IPS DF 19.7 (cell line): ENCODE measurements at regions not wholly inside any gene's neighbourhood (a gene's known extent, or its start where the extent isn't known, plus 50 kb on each side); places are given as distances from the start of the nearest gene placed in this dataset.

Source experiments
- DNase-seq: peaks from one replicate; pipeline ENCODE4 v3.0.0-alpha.2; 2013; ENCODE audit warnings: low read depth, low spot score

DNA sequence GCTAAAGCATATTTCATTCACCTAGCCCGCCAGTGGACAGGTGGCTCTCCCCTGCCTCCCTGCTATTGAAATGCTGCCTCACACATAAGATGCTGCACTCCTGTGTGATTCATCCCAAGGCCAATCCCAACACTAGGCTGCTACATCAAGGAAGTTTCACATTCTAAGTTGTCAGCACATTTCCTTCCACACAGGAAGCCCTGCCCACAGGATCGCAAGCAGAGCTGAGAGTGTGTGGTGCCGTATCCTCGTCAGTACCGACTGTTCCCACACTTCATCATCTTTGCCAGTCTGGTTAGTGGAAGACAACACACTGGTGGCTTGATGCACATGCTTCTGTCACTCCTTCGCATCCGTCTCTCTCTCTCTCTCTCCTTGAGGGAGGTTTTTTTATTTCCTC is 194.3 kb upstream of the PPP2R2D start:
- DNase-seq, result no peak

DNA sequence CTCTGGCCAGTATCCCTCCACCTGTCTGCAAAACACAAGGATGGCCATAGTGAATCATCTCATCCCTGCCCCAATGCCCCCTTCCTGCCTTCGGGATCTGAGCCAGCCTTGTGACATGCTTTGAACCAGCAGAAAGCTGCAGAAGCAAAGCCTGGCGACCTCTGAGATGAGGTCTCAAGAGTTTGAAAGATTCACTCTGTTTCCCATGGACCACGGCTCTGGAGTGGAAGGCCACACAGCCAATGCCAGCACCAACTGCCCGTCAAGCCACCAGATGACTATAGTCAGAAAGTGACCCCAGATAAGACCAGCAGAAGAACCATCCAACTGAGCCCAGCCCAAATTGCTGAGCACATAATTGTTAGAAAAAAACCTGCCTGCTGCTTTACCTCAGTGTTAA is 193.9 kb upstream of the PPP2R2D start:
- no peak for DNase-seq

DNA sequence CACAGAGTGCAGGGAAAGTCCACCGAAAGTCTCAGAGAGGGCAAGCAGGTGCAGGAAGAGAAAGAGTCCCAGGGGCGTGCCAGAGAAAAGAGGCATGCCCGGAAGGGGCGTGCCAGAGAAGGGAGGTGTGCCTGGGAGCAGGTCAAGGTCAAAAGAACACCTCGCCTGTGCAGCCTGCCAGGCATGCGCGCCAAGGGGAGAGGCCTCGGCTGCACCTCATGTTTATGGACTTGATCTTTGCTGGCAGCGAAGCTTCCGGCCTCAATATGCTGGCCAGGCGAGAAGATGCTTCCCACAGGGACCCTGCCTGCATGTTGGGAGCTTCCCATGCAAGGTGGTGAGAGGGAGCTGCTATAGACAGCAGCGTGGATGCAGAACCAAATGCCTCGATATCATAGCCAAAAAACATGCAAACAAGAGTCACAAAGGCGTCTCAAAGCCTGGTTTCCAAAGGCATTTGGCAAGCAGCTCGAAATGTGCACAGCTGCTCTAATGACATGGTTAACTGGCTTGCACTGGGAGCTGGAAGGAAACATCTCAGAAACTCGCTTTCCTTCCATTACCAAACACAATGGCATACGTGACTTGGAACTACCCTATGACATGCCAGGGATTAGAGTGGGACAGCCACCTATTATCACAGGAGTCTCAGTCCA is 192.5 kb upstream of the PPP2R2D start:
- no peak for DNase-seq

GRCh38 chr10:131710142-131710861 is 190.5 kb upstream of the PPP2R2D start:
- no peak for DNase-seq

- DNase-seq, result no peak
Observed at GRCh38 chr10:131722121-131722520, 178.7 kb upstream of the PPP2R2D start.

DNA sequence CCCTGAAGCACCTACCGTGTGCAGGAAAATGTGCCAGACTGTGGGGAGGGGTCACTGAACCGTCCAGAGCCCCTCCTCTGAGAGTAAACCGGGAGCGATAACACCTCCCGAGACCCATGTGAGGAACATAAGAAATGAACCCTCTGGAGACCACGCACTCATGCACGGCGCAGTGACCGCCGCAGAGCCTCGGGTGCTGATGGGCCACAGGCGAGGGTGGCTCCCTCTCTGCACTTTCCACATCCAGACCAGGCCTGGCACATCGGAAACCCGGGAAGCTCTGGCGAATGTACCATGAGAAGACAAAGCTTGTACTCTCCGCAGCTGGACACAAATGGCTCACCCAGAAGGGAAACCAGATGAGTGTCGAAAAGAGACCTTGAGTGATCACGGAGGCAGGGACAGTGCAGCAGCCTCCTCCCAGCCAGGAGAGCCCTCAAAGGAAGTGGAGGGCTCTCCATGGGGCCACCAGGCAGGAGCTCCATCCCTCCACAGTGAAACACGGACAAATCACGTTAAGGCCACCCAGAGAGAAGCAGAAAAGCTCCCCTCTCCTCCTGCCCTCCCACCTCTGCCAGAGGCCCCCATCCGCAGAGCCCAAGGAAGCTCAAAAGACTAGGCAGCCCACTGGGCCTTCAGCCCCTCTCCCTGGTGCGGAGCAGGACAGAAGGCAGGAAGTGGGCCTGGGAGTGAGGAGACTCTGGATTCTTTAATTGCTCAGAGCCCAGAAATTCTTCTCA is 178.1 kb upstream of the PPP2R2D start:
- DNase-seq, result no peak

DNA sequence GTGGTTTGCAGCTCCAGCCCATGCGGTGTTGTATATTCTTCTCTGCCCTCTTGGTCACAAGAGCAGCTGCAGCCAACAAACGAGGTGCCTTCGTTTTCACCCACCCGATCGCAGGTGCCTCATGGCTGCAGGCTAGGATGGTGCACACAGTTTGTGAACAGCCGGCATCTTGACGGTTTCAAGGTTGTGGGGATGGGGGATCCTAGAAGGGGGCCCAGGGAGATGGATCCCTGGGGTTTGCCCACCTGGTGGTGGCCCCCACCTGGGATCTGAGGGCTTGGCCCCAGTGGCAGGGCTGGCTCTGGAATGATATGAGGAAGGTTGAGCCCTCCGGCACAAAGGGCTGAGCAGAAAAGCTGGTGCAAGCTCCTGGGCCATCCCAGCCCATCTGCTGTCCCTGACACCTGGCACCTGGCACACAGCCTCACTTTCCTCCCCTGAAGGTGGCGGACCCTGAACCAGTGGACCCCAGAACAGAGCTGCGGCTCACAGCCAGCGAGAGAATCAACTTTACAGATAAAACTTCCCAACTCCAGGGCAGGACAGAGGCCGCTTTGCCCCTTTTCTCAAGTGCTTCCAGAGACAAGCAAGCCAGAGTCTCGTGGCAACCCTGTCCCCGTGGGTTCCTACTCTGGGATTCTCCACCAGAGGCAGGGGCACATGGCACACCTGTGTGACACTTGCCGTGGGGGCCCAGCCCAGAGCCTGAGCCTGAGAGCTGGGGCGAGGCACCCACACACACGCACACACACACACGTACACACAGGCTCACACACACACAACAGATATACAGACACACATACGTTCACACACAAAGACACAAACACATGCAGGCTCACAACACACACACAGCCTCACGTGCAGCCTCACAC is 177.3 kb upstream of the PPP2R2D start:
- no peak for DNase-seq

- DNase-seq, result no peak
Observed at GRCh38 chr10:131724169-131724545, 176.7 kb upstream of the PPP2R2D start.

DNA sequence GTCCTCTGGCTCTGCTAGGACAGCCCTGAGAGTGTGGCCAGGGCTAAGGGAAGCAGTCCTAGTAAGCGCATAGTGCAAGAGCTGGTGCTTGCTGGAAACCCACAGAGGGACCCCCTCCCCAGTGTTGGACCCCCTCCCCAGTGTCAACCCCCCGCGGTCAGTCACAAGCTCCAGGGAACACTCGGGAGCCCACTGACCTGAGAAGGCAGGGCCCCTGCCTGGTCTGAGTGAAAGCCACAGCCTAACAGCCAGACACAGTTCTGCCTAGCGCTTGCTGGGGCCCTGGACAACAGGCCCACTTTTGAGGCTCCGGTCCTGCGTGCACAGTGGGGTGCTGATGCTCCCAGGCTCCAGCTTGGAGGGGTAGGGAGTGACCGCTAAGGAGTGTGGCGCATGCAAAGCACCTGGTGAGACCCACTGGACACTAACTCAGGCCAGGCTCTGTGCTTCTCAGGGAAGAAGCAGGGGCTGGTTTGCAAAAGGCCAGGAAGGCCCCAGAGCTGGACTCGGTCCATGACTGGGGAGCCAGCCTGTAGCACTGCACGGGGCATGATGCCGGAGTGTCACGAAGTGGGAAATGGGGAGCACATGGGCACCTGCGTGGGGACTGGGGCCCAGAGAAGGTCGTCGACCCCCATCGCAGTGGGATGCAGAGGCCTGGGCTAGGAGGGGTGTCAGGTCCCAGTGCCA is 175.8 kb upstream of the PPP2R2D start:
- no peak for DNase-seq

DNA sequence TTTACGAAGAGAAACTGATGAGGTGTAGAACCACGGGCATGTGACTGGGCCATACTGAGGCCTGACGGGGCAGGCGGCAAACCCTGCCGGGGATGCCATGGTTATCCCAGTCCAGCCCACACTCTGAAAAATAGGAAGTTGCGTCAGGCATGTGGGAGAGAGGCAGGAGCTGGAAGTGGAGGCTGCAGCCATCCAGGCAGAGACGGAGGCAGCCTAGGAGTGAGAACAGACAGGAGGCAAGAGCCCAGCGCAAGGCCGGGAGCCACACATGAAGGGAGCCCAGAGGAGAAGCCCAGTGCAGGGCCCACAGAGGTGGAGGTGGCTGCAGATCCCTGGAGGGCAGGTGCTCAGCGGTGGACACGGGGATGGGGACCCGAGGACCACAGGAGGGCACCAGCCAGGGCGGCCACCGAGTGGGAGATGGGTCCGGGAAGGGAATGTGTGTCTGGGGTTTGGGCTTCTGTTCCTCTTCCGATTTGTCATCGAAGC is 175.2 kb upstream of the PPP2R2D start:
- no peak for DNase-seq

DNA sequence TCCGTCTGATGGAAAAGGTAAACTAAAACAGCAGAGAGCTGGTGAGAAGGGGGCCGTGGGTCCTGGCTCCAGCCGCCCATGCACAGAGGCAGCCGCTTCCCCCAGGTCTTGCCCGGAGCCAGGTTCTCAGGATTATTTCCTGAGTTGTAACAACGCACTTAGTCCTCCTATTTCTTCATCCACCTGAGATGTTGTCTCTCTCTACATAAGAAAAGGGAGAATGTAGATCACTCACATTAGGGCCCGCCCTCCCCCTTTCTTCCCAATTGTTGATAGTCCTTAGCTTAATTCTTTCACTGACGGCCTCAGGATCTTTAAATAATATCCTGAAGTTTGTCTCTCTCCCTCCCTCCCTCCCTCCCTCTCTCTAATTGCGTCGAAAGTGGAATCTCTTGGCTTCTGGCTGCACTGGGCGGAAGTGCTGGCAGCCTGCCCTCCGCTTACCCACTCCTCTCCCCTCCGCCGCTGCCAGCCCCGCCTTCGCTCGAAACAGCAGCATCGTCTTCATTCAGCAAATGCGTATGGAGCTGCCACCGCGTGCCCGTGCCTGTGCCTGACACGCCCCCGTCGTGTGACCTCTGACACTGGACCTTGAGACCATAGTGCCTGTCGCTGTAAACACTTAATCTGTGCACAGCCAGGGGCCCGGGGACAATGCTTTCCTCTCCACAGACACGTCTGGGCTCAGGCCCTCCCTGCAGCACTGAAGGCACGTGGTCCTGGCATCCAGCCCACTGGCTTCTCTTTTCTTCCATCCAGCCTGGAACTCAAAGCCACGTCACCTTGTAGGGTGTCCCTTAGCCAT is 174.5 kb upstream of the PPP2R2D start:
- no peak for DNase-seq

- no peak for DNase-seq
Observed at GRCh38 chr10:131726967-131727366, 173.8 kb upstream of the PPP2R2D start.

DNA sequence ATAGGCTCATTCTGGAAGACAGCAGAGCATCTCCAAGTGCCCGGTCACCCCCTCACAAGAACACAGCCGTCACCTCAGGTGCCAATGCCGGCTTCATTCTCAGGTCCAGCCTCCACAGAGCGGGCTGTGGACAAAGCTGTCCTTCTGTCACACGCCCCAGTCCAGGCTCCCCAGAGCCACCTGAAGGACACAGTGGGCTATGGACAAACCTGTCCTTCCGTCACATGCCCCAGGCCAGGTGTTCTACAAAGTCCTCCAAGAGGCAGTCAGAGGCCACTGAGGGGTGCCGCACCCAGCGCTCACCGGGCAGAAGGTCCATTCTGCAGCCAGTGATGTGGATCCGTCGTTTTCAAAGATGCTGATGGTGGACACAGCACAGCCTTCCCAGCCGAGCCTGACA is 173.2 kb upstream of the PPP2R2D start:
- no peak for DNase-seq

- DNase-seq, result no peak
Observed at GRCh38 chr10:131728286-131729228, 172.3 kb upstream of the PPP2R2D start.

- no peak for DNase-seq
Observed at GRCh38 chr10:131729361-131729760, 171.4 kb upstream of the PPP2R2D start.

- no peak for DNase-seq
Observed at GRCh38 chr10:131729938-131730660, 170.7 kb upstream of the PPP2R2D start.

- DNase-seq, result no peak
Observed at GRCh38 chr10:131730771-131731497, 169.9 kb upstream of the PPP2R2D start.
